GM21825 (cell line): ENCODE measurements at regions not wholly inside any gene's neighbourhood (a gene's known extent, or its start where the extent isn't known, plus 50 kb on each side); places are given as distances from the start of the nearest gene placed in this dataset.

Experiments
- ATAC-seq: cut with Tn5 transposase; IDR thresholded peaks from one replicate; pipeline ENCODE4 v1.9.1; 2021; ENCODE audit warnings: mild to moderate bottlenecking, moderate library complexity; ENCODE audit not compliant: unreplicated experiment

GRCh38 chr2:160630801-160631590 lies 137.4 kb upstream of the RBMS1 start:
- ATAC-seq, result no peak

DNA sequence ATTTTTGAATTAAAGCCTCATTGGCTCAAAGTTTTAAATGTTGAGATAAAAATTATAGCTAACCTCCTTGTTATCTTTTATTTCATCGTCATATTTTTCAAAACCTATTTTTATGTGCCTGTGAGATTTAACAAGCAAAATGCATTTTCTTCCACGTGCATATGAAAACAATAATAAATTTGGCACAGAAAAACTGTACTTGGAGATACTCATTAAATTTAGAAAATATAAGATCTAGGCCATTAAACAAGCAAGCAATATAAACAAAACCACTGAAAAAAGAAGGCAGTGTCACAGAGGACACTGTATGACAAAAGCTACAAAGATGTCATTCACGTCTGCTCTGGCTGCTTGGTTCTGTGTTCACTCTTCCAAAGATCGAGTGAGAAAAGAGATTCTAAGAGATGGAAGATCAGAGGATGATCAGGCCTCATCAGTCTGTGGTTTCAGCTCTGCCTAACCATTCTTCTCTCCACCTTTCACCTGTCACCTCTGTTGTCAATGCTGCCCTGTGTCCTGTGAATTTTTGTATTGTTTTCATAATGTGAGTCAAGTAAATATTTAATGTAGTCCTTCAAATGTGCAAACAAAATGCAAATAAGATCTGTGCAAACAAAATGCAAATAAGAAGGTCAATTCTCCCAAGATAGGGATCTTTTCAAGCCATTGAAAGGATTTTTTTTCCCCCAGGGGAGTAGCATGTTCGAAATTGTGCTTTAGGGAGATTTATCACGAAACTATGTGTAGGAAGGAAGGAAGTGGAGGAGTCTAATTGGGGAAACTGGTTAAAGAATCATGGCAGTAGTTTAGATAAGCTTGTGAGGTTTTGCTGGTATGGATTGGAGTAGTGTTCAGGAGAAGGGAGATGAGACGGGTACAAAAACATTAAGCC lies 138.7 kb upstream of the RBMS1 start:
- no peak for ATAC-seq

DNA sequence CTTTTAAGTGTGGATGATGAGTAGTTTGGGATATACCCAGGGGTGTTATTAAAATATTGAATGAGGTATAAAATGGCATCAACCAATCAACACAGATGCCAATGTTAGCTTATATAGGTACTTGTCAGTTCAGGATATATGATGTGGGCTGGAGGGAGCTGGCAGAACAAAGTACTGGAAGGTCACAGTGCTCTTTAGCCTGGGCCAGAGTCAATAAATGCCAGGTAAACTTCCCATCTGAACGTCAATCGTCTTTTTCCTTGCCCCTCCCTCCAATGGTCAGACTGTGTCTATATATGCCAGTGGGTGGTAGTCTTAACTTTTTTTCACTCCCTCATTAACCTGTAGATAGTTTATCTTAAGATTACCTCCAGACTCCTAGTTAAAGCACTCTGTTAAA lies 140.8 kb upstream of the RBMS1 start:
- ATAC-seq, result no peak

- no peak for ATAC-seq
Measured at GRCh38 chr2:160635488-160635887, 141.9 kb upstream of the RBMS1 start.

DNA sequence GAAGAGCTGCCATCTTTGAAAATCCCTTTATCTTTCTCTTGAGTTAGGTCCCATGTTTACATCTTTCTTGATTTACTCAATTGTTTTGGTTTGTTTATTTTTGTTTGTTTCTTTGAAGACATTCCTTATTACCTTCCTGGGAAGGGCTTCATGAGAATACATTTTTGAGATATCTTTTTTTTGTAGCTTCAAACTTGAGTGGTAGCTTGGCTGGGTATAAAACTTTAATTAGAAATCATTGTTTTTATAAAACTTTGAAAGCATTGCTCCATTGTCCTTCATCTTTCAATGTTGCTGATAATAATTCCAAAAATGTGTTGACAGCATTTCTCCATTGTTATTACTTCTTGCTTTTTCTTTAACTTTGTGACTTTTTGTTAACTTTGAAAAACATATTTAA lies 145.9 kb upstream of the RBMS1 start:
- no peak for ATAC-seq

GRCh38 chr2:160646684-160647444 lies 153.3 kb upstream of the RBMS1 start:
- no peak for ATAC-seq

DNA sequence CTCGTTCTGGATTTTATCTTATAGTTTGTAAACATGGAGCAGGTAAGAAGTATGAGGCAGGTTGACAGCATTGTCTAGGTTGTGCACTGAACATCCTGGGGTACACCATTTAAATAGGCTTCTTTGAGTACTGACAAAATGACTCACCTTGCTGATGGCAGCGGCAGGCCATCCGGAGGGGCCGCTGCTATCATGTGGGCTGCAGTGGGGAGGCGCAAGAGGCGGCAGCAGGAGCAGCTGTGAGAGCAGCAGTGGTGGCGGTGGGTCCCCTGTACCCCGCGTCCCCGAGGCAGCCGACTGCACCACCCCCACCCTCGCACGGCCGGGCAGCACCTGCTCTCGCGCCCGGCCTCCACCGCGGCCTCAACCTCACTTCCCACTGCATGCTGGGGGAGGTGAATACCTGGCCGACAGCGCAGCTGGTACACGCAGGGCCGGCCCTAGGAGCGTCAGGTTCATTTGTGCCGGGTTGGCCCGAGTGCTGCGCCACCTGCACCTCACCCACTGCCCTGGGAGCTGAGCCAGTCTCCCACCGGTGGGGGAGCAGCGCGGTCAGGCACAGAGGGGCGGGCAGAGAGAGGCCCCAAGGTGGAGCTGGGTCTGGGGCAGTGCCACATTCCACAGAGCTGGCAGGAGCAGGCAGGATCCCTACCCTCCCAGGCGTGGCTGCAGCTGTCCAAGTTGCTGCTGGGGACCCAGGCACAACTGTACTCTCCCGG lies 154.5 kb upstream of the RBMS1 start:
- no peak for ATAC-seq

GRCh38 chr2:160649698-160650097 lies 156.1 kb upstream of the RBMS1 start:
- ATAC-seq, result no peak

- ATAC-seq, result no peak
Measured at GRCh38 chr2:160650196-160651118, 156.8 kb upstream of the RBMS1 start.

DNA sequence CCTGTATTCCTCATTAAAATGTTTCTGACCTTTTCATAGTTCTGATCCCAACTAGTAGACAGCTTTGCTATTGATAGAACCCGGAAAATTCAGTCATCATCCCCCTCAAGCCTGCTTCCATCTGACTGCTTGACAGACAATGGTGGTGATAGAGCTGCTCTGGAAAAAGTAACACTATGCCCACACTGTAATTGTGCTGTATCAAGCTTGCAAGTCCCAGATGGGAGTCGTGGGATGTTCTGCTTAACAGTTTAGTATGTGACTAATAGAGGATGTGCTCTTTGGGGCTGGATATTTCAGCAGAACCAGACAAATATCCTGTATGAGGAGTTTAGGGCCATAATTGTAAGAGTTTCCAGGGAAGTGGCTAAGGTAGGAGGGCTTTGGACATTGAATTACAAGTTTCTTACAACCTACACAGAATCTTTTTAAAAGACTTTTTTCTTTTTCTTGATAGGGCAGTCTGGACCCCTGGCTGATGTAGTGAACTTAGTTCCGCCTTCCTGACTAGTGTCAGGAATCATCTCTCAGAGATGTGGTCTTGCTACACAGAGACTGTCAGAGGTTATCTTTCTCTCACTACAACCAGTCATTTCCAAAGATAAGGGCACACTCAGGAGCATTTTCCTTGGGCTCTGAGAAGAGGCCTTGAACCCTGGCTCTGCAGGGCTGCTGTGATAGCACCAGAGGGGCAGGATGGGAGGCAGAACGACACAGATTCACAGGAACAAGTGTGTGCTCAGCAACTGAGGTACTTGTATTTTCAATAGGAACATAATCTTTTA lies 158.0 kb upstream of the RBMS1 start:
- ATAC-seq, result peak; percentile 12

- ATAC-seq, result peak; percentile 76
Measured at GRCh38 chr2:160652236-160652635, 158.6 kb upstream of the RBMS1 start.

GRCh38 chr2:160657196-160657595 lies 163.6 kb upstream of the RBMS1 start:
- ATAC-seq, result no peak

DNA sequence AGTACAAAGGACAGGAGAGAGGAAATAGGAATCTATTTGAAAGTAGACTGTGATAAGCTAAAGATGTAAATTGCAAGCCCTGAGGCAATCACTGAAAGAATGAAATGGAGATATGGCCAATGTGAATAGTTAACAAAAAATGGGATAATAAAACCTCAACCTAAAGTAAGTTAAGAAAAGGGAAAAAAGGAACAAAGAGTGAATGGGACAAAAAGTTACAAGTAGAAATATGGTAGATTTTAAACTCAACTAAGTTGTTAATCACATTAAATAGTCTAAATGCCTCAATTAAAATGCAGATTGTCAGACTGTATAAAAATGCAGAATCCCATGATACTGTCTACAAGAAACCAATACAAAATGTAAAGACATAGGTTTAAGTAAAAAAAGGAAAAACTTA lies 165.2 kb upstream of the RBMS1 start:
- no peak for ATAC-seq

DNA sequence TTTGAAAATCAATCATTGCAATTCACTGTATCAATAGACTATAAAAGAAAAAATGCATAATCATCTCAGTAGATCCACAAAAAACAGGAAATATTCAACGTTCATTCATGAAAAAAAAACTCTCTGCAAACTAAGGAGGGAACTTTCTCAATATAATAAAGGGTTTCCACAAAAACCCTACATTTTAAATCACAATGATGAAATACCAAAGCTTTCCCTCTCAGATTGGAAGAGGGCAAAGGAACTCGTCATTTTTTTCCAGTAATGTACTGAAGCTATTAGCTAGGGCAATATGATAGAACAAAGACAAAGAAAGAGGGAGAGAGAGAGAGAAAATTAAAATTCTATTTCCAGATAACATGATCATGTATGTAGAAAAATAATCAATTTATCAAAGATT lies 167.1 kb upstream of the RBMS1 start:
- no peak for ATAC-seq

DNA sequence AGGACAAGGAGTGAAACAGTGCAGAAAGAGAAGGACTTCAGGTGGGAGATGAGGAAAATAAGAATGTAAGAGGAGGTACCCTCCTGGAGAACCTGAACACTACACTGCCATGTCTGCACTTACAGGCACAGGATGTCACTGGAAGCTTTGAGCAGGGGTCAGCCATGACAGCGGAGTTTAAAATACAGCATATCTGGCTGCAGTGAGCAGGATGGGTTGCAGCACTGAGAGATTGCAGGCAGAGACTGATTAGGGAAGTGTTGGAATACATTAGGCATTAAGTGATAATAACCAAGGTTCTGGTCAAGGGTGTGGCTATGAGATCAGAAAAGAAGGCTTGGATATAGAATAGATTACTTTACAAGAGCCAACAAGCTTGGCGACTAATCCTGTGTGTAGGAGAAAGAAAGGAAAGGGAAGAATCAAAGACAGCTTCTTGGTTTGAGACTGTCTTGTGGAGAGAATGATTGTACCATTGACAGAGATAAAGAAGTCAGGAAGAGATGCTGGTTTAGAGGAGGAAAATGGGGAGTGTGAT lies 171.1 kb upstream of the RBMS1 start:
- no peak for ATAC-seq

- ATAC-seq, result peak; percentile 95
Measured at GRCh38 chr2:160666154-160667060, 172.8 kb upstream of the RBMS1 start.

DNA sequence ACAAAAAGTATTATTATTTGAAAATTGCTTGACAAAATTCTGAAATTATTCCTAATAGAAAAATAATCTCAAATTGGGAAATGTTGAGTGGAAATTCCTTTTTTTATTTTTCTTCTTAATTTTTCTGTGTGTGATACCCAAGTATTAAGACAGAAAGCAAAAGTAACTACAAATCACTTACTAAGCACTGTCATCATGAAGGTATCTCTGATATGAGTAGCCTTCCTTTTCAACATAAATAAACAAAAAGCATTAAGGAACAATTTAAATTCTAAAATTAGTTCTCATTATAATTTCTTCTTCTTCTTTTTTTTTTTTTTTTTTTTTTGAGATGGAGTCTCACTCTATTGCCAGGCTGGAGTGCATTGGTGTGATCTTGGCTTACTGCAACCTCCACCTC lies 174.2 kb upstream of the RBMS1 start:
- ATAC-seq, result no peak

DNA sequence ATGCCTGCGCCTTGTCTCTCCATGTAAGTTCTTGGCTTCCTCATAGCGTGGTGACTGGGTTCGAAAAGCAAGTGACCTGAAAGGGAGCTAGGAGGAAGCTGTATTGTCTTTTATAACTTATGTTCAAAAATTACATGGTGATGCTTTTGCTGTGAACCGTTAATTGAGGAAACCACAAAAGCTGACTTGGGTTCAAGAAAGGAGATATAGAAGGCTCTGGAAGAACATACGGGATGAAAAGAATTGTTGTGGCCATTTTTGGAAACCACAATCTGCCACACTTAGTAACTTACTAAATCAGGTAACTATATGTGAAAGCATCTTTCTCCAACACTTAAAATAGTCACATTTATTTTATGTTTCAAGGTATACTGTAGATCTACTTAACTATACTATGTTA lies 177.0 kb upstream of the RBMS1 start:
- ATAC-seq, result no peak
